NCI-H1417 (cell line): ENCODE measurements at regions not wholly inside any gene's neighbourhood (a gene's known extent, or its start where the extent isn't known, plus 50 kb on each side); places are given as distances from the start of the nearest gene placed in this dataset.

Source experiments
- DNase-seq, 3 experiments: peaks; one replicate each; lab custom pipeline; 2025; lab: John Stamatoyannopoulos, UW

DNA sequence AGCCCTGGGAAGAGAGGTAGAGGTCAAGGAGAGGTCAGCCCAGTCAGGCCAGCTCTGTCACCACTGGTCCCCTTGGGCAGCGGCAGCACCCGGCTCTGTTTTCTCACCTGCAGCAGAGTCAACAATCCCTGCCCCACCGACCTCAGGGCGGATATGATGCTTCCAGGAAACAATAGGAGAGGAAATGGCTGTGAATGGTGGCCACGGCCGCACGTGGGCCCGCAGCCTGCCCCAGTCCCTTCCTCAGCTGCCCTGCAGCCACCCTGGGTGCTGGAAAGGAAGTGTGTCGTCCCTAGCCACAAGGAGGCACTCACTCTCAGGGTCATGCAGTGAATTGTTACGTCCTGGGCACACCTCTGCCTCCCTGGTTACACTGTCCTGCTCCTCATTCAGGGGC lies 92.5 kb upstream of the ENPP6 start:
- no peak for DNase-seq

DNA sequence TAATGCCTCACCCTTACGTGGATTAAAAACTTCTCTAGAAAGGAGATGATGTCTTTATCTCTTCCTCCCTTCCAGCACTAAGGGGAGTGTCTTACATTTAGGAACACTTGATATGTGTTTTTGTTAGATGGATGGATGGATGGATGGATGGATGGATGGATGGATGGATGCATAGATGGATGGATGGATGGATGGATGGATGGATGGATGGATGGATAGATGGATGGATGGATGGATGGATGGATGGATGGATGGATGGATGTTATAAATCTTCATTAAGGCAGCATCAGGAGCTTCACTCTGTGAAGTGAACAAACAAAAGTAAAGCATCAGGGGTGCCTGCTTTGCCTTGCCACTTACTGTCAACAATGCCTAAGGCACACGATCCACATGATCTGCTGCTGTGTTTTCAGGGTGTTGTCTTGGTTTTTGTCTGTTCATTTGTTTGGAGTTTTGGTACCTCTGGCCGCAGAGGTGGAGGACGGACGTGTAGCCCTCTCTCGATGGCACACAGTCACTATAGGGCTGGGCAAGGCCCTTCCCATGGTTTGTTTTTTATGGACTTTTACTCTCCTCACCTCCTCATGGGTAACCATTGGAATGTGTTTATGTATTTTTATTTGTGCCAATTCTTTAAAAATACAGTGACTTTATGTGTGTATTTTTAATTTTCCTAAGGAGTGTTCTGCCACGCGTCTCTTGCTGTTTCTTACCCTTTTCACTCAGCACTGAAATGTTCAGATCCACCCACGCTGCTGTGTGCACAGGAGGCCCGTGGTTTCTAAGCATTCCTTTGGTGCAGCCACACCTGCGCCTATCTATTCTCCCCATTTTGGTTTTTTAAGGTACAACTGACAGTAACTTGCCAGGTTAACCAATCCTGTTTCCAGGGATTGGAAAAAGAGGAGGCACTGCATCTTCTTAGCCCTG lies 91.8 kb upstream of the ENPP6 start:
- no peak for DNase-seq

DNA sequence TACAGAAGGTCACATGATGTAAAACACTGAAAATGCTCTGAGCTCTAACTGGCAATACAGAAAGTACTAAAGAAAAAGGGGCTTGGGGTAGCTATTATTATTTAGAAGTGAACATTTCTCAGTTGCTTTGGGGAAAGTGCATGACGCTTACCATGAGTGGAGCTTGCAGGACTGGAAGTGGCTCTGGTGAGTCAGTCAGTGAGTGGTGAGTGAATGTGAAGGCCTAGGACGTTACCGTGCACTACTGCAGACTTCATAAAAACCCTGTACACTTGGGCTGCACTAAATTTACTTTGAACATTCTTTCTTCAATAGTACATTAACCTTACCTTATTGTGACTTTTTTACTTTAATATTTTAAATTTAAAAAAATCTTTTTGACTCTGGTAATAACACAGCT lies 89.3 kb upstream of the ENPP6 start:
- no peak for DNase-seq

DNA sequence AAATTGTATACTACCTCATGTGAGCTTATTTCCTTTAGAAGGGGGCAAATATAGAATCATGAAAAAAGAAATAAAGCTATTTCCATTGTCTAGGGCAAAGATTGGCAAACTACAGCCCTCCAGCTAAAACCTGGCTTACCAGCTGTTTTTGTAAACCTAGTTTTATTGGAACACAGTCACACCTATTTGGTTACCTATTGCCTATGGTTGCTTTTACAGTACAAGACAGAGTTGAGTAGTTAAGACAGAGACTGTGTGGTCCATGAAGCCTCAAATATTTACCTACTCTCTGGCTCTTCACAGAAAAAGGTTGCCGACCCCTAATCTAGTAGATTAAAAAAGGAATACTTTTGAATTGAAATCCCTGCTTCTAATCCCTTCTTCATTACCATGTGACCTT lies 88.8 kb upstream of the ENPP6 start:
- DNase-seq = no peak

DNA sequence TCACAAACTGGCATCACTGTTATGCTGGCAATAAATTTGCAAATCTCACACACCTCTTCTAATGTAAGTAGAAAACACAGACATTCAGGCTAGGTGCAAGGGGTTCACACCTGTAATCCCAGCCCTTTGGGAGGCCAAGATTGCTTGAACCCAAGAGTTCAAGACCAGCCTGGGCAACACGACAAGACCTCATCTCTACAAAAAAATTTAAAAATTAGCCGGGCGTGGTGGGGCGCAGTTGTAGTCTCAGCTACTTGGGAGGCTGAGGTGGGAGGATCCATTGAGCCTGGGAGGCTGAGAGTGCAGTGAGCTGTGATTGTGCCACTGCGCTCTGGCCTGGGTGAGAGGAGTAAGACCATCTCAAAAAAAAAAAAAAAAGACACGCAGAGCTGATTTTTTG lies 83.1 kb upstream of the ENPP6 start:
- no peak for DNase-seq

DNA sequence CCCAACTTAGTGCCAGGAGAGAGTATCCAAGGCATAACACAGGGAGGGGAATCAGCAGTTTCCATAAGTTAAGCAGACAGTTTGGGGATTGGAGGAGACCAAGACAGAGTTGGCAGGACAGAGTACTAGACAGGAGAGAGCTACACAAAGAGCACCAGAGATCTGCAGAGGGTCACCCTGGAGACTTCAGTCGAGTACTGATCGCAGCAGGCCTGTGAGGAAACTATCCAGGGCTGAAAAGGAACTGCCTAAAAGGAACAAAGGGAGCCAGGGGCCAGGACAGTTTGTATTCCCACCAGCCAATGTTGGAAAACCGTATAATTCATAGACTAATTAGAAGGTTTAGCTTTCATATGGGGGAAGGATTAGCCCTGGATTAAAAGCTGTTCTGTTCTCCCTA lies 80.6 kb upstream of the ENPP6 start:
- no peak for DNase-seq

DNA sequence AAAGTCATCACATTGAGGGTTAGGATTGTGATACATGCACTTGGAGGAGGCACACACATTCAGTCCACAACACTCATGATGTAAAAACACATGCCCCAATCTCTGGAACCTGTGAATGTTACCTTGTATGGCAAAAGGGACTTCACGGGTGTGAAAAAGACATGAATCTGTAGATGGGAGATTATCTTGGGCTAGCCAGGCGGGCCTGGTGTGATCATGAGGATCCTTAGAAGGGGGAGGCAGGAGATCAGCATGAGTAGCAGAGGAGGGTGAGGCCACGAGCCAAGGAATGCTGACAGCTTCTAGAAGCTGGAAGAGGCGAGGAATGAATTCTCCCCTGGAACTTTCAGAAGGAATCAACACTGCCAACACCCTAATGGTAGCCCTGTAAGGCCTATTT lies 77.5 kb upstream of the ENPP6 start:
- DNase-seq = no peak

DNA sequence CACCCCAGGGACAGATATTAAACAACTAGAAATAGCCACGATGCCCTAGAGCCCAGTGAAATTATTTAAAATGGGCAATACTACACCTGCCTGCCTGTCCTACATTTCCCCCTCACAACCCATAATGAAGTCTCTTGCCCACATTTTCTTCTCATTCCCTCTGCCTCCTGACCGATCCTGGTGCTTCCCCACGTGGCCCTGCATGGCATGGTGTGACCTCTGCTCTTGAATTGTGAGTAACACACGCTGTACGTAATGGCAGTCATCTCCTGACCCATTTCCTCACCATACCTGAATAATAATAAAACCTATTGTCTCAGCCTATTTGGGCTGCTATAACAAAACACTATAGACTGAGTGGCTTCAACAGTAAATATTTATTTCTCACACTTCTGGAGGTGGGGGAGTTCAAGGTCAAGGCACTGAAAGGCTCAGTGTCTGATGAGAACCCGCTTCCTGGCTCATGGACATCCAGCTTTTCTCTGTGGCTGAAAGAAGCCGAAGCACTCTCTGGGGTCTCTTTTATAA lies 77.0 kb upstream of the ENPP6 start:
- DNase-seq = no peak

DNA sequence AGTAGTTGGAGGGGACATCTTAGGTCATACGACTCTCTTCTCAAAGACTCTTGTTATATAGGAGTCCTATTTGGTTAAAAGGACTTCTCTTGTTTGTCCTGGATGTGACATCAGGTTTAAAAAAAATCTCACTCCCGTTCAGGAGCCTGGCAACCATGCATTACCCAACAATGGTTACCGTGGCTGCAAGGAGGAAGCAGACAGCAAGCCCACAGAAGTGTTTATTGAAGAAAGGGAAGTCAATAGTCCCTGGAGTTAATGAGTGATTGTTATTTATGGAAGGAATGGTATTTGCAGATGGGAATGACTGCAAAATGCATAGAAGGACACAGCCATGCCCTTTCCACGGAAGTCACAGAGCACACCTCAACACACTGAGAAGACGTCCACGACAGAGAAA lies 75.9 kb upstream of the ENPP6 start:
- peak; percentile 13 to 76 (median 41) for DNase-seq

DNA sequence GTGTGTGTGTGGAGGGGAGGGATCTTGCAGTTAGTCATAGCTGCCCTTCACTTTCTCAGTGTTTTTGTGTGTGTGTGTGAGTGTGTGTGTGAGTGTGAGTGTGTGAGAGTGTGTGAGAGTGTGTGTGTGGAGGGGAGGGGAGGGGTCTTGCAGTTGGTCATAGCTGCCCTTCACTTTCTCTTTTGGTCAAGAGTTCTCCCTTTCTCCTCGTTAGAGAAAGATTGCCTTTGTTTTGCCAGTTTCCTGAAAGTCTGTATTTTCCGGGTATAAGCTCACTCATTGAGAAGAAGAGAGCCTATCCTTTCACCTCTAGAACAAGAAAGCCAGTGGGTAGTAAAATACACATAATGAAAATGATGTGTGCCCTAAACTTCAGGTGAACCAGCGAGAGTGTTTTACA lies 75.2 kb upstream of the ENPP6 start:
- no peak for DNase-seq

DNA sequence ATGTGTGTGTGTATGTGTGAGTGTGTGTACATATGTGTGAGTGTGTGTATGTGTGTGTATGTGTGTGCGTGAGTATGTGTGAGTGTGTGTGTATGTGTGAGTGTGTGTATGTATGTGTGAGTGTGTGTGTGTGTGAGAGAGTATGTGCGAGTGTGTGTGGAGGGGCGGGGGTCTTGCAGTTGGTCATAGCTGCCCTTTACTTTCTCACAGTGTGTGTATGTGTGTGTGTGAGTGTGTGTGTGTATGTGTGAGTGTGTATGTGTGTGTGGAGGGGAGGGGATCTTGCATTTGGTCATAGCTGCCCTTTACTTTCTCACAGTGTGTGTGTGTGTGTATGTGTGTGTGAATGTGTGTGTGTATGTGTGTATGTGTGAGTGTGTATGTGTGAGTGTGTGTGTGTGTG lies 74.8 kb upstream of the ENPP6 start:
- no peak for DNase-seq

DNA sequence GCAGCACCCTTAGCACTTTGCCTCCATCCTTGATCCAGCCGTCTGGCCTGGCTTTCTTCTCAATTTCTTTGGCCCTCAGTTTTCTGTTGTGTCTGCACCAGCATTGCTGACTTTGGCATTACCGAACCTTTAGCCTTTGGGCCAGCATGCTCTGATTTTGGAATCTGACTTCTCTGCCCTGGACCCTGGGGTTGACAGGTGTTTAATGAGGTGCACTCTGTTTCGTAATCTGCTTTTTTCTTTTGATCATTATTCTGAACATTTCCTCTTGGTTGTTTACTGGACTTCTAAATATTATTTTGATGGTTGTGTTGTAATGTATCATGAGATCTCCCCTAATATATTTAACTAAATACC lies 71.5 kb upstream of the ENPP6 start:
- no peak for DNase-seq

DNA sequence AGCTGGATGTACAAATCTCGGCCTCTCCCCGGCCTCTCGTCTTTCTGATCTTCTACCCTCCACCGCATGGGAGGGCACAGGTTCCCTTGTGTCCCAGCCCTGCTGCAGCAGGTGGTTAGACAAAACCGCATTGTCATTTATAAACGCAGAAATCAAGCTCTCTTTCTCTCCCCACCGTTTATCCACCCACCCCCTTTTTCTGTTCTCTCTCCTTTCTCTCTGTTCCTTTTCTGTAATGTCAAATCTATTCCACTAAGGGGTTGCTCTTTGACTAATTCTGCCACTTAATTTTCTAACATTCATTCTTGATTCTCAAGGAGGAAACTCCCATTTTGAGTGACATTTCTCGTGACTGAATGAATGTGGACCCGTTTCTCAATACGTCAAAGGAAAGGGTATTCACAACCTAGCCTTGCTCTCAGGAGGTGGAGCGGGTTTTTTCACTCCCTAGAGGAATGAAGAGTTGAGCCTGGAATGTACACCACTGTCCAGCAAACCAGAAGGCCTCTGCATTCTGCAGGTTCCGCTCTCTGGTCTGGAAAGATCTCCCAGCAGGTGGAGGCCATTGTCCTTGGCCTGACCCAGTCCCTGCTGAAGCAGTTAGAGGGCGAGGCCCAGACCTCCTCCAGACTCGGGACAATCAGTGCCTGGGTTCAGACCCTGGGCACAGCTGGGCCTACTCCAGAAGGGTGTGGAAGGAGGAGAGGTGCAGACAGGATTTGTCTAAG lies 70.9 kb upstream of the ENPP6 start:
- DNase-seq = peak in 1 of 3 experiments; percentile 9

DNA sequence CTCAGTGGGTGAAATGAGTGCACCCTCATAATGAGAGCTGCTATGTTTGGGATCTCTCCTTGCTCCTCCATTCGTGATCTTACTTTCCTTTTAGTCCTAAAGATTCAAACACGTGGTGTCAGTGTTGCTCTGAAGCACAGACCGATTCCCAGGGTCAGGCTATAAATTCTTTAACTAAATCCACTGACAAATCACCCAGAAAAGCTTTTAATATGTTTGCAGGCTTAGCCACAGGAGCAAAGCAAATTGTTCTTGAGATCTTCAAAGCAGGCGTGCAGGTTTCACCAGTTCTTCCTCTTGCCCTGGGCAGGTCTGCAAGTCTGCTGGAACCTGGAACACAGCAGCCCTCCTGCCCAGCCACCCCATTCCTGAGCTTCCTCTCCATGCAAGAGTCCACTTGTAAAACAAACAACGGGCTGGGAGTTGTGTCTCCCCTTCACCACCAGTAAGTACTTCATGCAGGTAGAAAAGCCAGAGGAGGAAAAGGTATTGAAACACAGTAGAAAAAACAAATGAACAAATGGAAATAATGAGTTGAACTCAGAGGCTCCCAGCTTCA lies 70.1 kb upstream of the ENPP6 start:
- DNase-seq = peak in 2 of 3 experiments; percentile 12 to 42

DNA sequence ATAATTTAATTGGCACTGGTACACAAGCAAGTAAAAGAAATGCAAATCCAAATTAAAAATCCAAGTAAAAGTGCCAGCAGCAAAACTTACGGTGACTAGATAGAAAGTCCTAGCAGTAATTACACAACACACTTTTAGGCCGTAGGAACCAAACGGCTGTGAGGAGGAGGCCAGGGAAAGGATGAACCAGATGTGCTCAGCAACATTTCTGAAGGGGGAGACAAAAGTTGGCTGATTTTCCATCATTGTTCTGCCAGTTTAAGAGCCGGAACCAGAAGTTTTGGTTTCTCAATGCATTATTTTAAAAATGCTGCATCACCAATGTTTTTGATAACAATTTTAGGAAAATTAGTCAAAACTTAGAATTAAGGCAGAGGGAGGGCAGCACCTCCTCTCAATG lies 68.7 kb upstream of the ENPP6 start:
- DNase-seq = no peak

DNA sequence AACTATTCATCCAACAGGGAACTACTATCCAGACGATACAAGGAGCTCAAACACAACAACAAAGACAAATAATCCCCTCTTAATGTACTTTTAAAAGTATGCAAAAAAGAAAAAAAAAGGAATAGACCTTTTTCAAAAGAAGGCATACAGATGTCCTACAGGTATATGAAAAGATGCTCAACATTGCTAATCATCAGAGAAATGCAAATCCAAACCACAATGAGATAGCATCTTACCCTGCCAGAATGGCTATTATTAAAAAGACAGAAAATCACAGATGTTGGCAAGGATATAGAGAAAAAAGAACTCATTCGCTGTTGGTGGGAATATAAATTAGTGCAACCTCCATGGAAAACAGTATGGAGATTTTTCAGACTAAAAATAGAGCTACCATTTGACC lies 67.1 kb upstream of the ENPP6 start:
- DNase-seq = no peak

DNA sequence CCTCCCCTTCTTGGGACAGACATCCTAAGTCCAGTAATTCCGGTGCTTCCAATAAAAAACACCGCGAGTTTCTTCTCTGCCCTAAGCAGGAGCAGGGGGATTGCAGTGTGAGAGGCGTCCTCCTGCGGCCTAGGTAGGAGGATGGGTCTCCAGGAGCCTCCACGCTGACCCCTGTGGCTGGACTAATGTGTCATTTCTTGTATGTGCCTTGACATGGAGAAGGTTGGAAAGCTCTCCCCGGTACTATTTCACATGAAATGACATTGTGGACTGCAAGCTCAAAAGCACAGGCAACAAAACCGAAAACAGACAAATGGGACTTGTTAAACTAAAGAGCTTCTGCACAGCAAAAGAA lies 66.6 kb upstream of the ENPP6 start:
- no peak for DNase-seq

DNA sequence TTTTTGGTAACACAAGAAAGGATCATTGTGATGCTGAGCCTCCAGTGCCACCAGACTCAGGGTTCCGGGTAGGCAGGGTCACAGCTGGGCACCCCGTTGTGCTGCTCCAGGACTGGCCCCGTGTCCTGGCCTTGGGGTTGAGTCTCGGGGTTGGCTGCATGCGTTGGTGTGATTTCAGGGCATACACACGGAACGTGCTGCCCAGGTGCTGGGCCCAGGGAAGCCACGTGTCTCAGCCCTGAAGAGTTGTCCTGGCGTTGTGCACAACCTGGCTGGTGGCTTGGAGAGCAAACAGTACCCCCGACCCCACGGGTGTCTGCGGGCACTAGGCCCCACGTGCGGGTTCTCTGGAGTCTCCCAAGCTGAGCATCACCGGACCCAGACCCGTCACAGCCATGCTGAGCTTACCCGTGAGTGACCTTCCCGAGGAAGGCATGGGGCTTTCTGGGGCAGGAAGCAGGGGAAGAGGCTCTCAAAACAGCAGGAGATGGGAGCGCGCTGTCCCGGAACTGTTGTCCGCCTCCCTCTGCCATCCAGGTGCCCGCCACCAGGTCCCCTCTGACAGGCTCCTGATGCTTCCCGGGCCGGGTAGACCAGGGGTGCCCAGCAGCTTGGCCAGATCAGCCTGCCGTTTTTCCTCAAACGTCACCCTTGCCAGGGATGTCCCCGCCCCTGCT lies 66.1 kb upstream of the ENPP6 start:
- no peak for DNase-seq

DNA sequence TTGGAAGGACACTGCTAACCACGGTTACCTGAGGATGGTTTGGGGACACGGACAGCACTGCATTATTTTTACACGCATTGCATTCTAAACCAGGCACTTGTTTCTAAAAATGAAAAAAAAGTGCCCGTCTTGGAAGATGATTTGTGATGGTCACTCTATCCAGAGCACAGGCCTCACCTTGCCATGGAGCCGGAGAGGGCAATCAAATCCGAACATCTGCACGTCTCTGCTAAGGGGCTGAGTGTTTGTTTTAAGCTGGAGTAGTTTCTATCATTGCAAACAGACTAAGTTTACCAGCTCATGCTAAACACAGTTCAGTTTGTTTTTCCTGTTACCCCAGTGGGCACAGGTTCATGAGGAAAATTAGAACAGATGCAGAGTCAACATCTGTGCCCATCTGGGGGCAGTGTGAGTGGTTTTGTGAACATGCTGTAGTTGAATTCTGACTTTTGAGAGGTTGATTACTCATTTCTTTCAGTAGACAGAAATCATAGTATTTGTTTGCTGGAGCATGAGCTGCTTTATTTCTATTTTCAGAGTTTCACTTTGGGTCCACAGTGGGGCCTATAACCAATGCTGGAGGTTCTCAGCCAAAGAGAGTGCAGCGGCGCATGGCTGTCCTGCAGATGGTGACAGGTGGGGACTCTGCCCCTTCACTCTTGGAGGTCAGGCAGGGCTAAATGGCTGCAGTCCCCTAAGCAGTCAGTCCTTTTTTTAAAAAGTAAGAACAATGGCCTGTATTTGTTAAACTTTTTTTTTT lies 65.4 kb upstream of the ENPP6 start:
- DNase-seq = peak; percentile 32 to 65 (median 48)

DNA sequence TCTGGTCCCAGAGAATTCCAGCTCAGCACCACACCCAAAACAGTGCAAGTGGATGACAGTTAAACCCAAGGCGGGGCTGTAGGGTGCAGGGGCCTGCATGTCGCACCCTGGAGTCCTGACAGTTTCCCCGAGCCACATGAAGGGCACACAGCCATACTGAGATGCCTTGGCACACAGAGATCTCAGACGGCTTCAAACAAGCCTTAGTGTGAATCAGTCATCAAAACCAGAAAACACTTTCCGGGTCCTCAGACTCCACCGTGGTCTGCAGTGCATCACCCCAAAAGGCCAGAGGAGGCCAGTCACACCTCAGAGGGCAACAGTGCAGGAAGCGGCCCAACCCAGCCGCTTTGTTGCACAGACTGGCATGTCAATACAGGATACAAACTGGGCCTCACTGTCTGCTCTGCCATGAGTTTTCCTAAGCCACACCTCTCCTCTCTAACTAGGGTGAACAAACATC lies 64.6 kb upstream of the ENPP6 start:
- DNase-seq = peak; percentile 21 to 75 (median 54)
